Kidney (tissue), 13 donors: ENCODE measurements at regions not wholly inside any gene's neighbourhood (a gene's known extent, or its start where the extent isn't known, plus 50 kb on each side); places are given as distances from the start of the nearest gene placed in this dataset.

Source experiments
- DNase-seq, 5 donors: peaks; one replicate each; pipeline ENCODE4 v3.0.0-alpha.2; 2013 to 2020
- FAIRE-seq: peaks from 2 replicates; lab custom pipeline; 2012; peaks lifted over from hg19 to GRCh38; lab: Jason Lieb, UNC
- H3K27ac ChIP-seq, 2 donors: one replicate each; pipeline ENCODE4 v1.7.0; 2013; ENCODE audit warnings: low read depth in 2 of 2, low read length in 2 of 2, inconsistent platforms in 1 of 2
- H3K27me3 ChIP-seq: one replicate; pipeline ENCODE4 v1.7.1; 2013; ENCODE audit warnings: low read length, inconsistent platforms; ENCODE audit not compliant: control insufficient read depth, insufficient read depth
- H3K36me3 ChIP-seq, 3 donors: one replicate each; pipeline versions ENCODE4 v1.7.0 to v1.7.1; 2013; ENCODE audit warnings: low read length in 3 of 3, control low read depth in 1 of 3, inconsistent platforms in 1 of 3; ENCODE audit not compliant: insufficient read depth in 3 of 3, control insufficient read depth in 2 of 3
- H3K4me1 ChIP-seq, 3 donors: one replicate each; pipeline versions ENCODE4 v1.7.0 to v1.7.1; 2013; ENCODE audit warnings: low read length in 3 of 3, inconsistent platforms in 1 of 3, low read depth in 1 of 3; ENCODE audit not compliant: control insufficient read depth in 2 of 3, insufficient read depth in 2 of 3
- H3K4me3 ChIP-seq, 3 donors: one replicate each; pipeline versions ENCODE4 v1.7.0 to v1.8.1; 2013; ENCODE audit warnings: low read length in 3 of 3, control low read depth in 1 of 3, inconsistent platforms in 1 of 3
- H3K9ac ChIP-seq, 3 donors: one replicate each; pipeline versions ENCODE4 v1.7.0 to v1.7.1; 2013; ENCODE audit warnings: low read length in 3 of 3, control low read depth in 1 of 3, inconsistent platforms in 1 of 3
- H3K9me3 ChIP-seq, 3 donors: one replicate each; pipeline versions ENCODE4 v1.7.0 to v1.7.1; 2013; ENCODE audit warnings: low read length in 3 of 3, control low read depth in 1 of 3, inconsistent platforms in 1 of 3; ENCODE audit not compliant: control insufficient read depth in 2 of 3, insufficient read depth in 1 of 3
- CTCF ChIP-seq: IDR thresholded peaks from 3 replicates; pipeline ENCODE4 v1.5.1; 2012; ENCODE audit warnings: mild to moderate bottlenecking, moderate library complexity, borderline replicate concordance; ENCODE audit not compliant: insufficient read depth; ENCODE audit errors: extremely low read depth
- intact Hi-C: fragments of 100-400 bp; cut with DNase I; formaldehyde crosslinking; loops from one replicate; pipeline ENCODE4 v1.11.1; 2022
- donor health status: control.
- donor health status: control.
- donor health status: control.
- donor health status: control.
- donor health status: control.
- donor health status: DM: yes; HTN: yes; CAD: no.
- donor health status: Normal renal cell carcinoma (clear cell type).

GRCh38 chr3:40645883-40646282 lies 121.1 kb downstream of the ZNF621 start:
- DNase-seq (peak in 2 of 5 donors; percentile 5 to 20), FAIRE-seq (no peak)
- no peak for TF ChIP-seq CTCF
- Histone ChIP-seq H3K27ac (no peak overlapping the region), H3K4me1 (no peaks in the 10 kb centered on the region), H3K27me3 (no peaks in the 10 kb centered on the region), H3K4me3 (no peak overlapping the region), H3K9me3 (no peaks in the 10 kb centered on the region), H3K36me3 (no peaks in the 10 kb centered on the region), H3K9ac (no peak overlapping the region)
- intact Hi-C loops: no loop called here

- TF ChIP-seq CTCF: no peak
- Histone ChIP-seq H3K9ac (no peak overlapping the region), H3K27ac (no peak overlapping the region), H3K4me3 (no peak overlapping the region), H3K9me3 (no peaks in the 10 kb centered on the region), H3K27me3 (no peaks in the 10 kb centered on the region), H3K4me1 (no peaks in the 10 kb centered on the region), H3K36me3 (no peaks in the 10 kb centered on the region)
- no peak for DNase-seq
- intact Hi-C loops: no loop called here
- FAIRE-seq: no peak
Observed at GRCh38 chr3:40649346-40649745, 124.6 kb downstream of the ZNF621 start.

- H3K27ac ChIP-seq: no peak overlapping the region
- no peaks in the 10 kb centered on the region for H3K4me1 ChIP-seq
- TF ChIP-seq CTCF: no peak
- no peak overlapping the region for H3K4me3 ChIP-seq
- no peak overlapping the region for H3K9ac ChIP-seq
- intact Hi-C loops: no loop called here
- no peak for FAIRE-seq
- H3K9me3 ChIP-seq: no peaks in the 10 kb centered on the region
- no peaks in the 10 kb centered on the region for H3K36me3 ChIP-seq
- no peak for DNase-seq
- H3K27me3 ChIP-seq: no peaks in the 10 kb centered on the region
Observed at GRCh38 chr3:40652072-40652471, 127.3 kb downstream of the ZNF621 start.

GRCh38 chr3:40653001-40653400 lies 128.2 kb downstream of the ZNF621 start:
- Histone ChIP-seq H3K27me3 (no peaks in the 10 kb centered on the region), H3K9me3 (no peaks in the 10 kb centered on the region), H3K4me1 (no peaks in the 10 kb centered on the region), H3K4me3 (no peak overlapping the region), H3K9ac (no peak overlapping the region), H3K36me3 (no peaks in the 10 kb centered on the region), H3K27ac (no peak overlapping the region)
- DNase-seq (no peak), FAIRE-seq (no peak)
- intact Hi-C loops: no loop called here
- no peak for TF ChIP-seq CTCF
